Transverse colon (tissue), 3 donors: ENCODE measurements at regions not wholly inside any gene's neighbourhood (a gene's known extent, or its start where the extent isn't known, plus 50 kb on each side); places are given as distances from the start of the nearest gene placed in this dataset.

Experiments used
- EP300 ChIP-seq: sonication (generic); formaldehyde crosslinking; IDR thresholded peaks from one replicate; pipeline ENCODE4 v1.6.1; 2017; ENCODE audit warnings: antibody characterized with exemption, low read depth
- POLR2A ChIP-seq: fragments of 450-650 bp; IDR thresholded peaks from one replicate; pipeline ENCODE4 v1.6.1; 2016; ENCODE audit warnings: antibody characterized with exemption, mild to moderate bottlenecking, moderate library complexity
- TF ChIP-seq, protein P1 (sequence below), 5 experiments: fragments of 200-600 bp in 3 of 5; fragments of 450-650 bp in 2 of 5; sonication (generic) in 3 of 5; IDR thresholded peaks; 1 replicate in 2 of 5; 2 replicates in 3 of 5; pipeline ENCODE4 v1.5.1; 2016 to 2017; ENCODE audit warnings: antibody characterized with exemption in 5 of 5, inconsistent platforms in 3 of 5, mild to moderate bottlenecking in 2 of 5, moderate library complexity in 1 of 5

DNA sequence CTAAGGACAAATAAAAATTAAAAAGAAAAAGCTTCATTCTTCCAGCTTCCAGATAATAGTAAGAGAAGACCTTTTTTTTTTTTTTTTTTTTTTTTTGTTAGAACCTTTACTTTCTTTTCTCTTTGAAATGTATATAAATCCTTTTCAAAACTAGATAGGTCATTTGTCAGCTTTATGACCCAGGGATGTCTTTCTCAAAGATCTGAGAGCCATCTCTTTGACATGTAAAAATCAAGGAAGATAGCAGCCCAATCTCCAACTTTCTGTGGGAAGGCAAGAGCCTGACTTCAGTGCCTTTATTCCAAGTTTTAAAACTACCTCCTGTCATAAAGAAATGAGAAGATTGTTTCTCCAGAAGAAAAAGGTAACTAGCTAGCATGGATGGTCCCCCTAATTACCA lies 203.3 kb upstream of the LRFN5 start:
- TF ChIP-seq, protein P1, sequence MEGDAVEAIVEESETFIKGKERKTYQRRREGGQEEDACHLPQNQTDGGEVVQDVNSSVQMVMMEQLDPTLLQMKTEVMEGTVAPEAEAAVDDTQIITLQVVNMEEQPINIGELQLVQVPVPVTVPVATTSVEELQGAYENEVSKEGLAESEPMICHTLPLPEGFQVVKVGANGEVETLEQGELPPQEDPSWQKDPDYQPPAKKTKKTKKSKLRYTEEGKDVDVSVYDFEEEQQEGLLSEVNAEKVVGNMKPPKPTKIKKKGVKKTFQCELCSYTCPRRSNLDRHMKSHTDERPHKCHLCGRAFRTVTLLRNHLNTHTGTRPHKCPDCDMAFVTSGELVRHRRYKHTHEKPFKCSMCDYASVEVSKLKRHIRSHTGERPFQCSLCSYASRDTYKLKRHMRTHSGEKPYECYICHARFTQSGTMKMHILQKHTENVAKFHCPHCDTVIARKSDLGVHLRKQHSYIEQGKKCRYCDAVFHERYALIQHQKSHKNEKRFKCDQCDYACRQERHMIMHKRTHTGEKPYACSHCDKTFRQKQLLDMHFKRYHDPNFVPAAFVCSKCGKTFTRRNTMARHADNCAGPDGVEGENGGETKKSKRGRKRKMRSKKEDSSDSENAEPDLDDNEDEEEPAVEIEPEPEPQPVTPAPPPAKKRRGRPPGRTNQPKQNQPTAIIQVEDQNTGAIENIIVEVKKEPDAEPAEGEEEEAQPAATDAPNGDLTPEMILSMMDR (IDR thresholded peaks at IDR 0.05), result no peak
- TF ChIP-seq EP300 (no peak), POLR2A (no peak)
